HUES64 (cell line): ENCODE measurements at regions not wholly inside any gene's neighbourhood (a gene's known extent, or its start where the extent isn't known, plus 50 kb on each side); places are given as distances from the start of the nearest gene placed in this dataset.
"Not testable (repeated sequence)": the region's sequence is repeated elsewhere in the genome, so short reads cannot be mapped to it uniquely, and the experiment has no call there.

Experiments
- H3K27ac ChIP-seq: 2 replicates; pipeline ENCODE4 v1.7.0; 2013; ENCODE audit warnings: low read depth, low read length, inconsistent platforms
- H3K27me3 ChIP-seq: 2 replicates; pipeline ENCODE4 v1.6.1; 2013; ENCODE audit warnings: mild to moderate bottlenecking, low read length; ENCODE audit not compliant: insufficient read depth
- H3K36me3 ChIP-seq: 2 replicates; pipeline ENCODE4 v1.6.1; 2013; ENCODE audit warnings: mild to moderate bottlenecking, low read length; ENCODE audit not compliant: insufficient read depth
- H3K4me1 ChIP-seq: 2 replicates; pipeline ENCODE4 v1.6.1; 2013; ENCODE audit warnings: mild to moderate bottlenecking, low read length, moderate library complexity; ENCODE audit not compliant: insufficient read depth
- H3K4me3 ChIP-seq: 2 replicates; pipeline ENCODE4 v1.5.1; 2013; ENCODE audit warnings: mild to moderate bottlenecking, low read length, moderate library complexity
- H3K9ac ChIP-seq: 2 replicates; pipeline ENCODE4 v1.6.1; 2013; ENCODE audit warnings: mild to moderate bottlenecking, low read depth, low read length
- H3K9me3 ChIP-seq: 2 replicates; pipeline ENCODE4 v1.6.1; 2013; ENCODE audit warnings: low read depth, low read length; ENCODE audit not compliant: insufficient read depth
- WGBS: fragments of 150-250, 120-280 bp; methylation state at CpG from one replicate; pipeline ENCODE4 v1.1.7; 2013; ENCODE audit warnings: missing lambda C conversion rate; 5-methylcytosine and 5-hydroxymethylcytosine counted together

GRCh38 chr2:240384711-240385450 lies 50.6 kb upstream of the GPC1 start:
- Histone ChIP-seq H3K9me3 (0 out of 2 replicates have a peak, but pooled peaks cover 3% of the 10 kb centered on the region), H3K27me3 (no peaks in the 10 kb centered on the region), H3K4me3 (no peak overlapping the region), H3K9ac (no peak overlapping the region), H3K27ac (no peak overlapping the region), H3K4me1 (no peaks in the 10 kb centered on the region), H3K36me3 (no peaks in the 10 kb centered on the region)
- WGBS = 89% methylated on average over 15 of the region's 15 CpGs

GRCh38 chr2:240385451-240386161 lies 49.9 kb upstream of the GPC1 start:
- not testable (repeated sequence) for H3K9me3 ChIP-seq, H3K27me3 ChIP-seq, H3K4me1 ChIP-seq, H3K4me3 ChIP-seq, H3K36me3 ChIP-seq, H3K27ac ChIP-seq, H3K9ac ChIP-seq
- 92% methylated on average over 3 of the region's 3 CpGs for WGBS
